Amygdala (tissue), 56 donors: ENCODE measurements at regions not wholly inside any gene's neighbourhood (a gene's known extent, or its start where the extent isn't known, plus 50 kb on each side); places are given as distances from the start of the nearest gene placed in this dataset.

Experiments
- DNase-seq, 56 donors: peaks; one replicate each; lab custom pipeline; 2025; lab: John Stamatoyannopoulos, UW

GRCh38 chr12:9271875-9272274, 63.7 kb upstream of the PZP start:
- DNase-seq = no peak

- DNase-seq = no peak
Observed at GRCh38 chr12:9264546-9264945, 56.4 kb upstream of the PZP start.

- DNase-seq = no peak
Observed at GRCh38 chr12:9260931-9261330, 52.7 kb upstream of the PZP start.

- no peak for DNase-seq
Observed at GRCh38 chr12:9258676-9259075, 50.5 kb upstream of the PZP start.
